NT2/D1 (cell line): ENCODE measurements at regions not wholly inside any gene's neighbourhood (a gene's known extent, or its start where the extent isn't known, plus 50 kb on each side); places are given as distances from the start of the nearest gene placed in this dataset.

Source experiments
- SUZ12 ChIP-seq: IDR thresholded peaks from 2 replicates; pipeline ENCODE4 v1.6.1; 2011; ENCODE audit not compliant: insufficient read length, insufficient read depth; ENCODE audit errors: extremely low read depth
- YY1 ChIP-seq: IDR thresholded peaks from 2 replicates; pipeline ENCODE4 v1.6.1; 2011; ENCODE audit not compliant: insufficient read length, insufficient read depth
- ZNF274 ChIP-seq: IDR thresholded peaks from 2 replicates; pipeline ENCODE4 v1.6.1; 2011; ENCODE audit warnings: mild to moderate bottlenecking, low read depth, low read length

DNA sequence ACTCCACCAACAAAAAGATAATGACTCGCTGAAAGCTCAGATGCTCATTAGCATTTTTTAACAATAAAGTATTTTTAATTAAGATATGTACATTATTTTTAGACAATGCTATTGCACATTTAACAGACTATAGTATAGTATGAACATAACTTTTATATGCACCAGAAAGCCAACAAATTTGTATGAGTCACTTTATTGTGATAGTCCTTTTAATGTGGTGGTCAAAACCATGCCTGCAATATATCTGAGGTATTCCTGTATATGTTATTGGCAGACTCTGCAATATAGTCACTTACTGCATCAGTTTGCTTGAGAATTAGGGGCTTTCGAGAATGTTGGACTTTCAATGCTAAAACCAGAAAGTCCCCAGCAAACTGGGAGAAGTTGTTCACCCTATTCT is 51.7 kb upstream of the CCDC196 start:
- TF ChIP-seq YY1 = no peak
- TF ChIP-seq ZNF274 = no peak
- TF ChIP-seq SUZ12 = no peak
